GM12801 (cell line): ENCODE measurements at regions not wholly inside any gene's neighbourhood (a gene's known extent, or its start where the extent isn't known, plus 50 kb on each side); places are given as distances from the start of the nearest gene placed in this dataset.

Experiments
- CTCF ChIP-seq: IDR thresholded peaks from one replicate; pipeline ENCODE4 v1.5.1; 2011; ENCODE audit warnings: control low read depth; ENCODE audit not compliant: insufficient read length; ENCODE audit errors: extremely low read depth

- TF ChIP-seq CTCF, result no peak
These were observed 111.7 kb downstream of the RTP5 start for GRCh38 chr2:241981076-241981700.

GRCh38 chr2:241982706-241983570 lies 113.4 kb downstream of the RTP5 start:
- no peak for TF ChIP-seq CTCF

GRCh38 chr2:241983571-241984270 lies 114.2 kb downstream of the RTP5 start:
- TF ChIP-seq CTCF, result no peak

GRCh38 chr2:241984271-241984655 lies 114.7 kb downstream of the RTP5 start:
- no peak for TF ChIP-seq CTCF

- no peak for TF ChIP-seq CTCF
These were observed 115.1 kb downstream of the RTP5 start for GRCh38 chr2:241984658-241985057.

GRCh38 chr2:241985986-241986329 lies 116.4 kb downstream of the RTP5 start:
- TF ChIP-seq CTCF, result no peak

- TF ChIP-seq CTCF, result no peak
These were observed 117.5 kb downstream of the RTP5 start for GRCh38 chr2:241986836-241987641.
